Parathyroid adenoma (tissue), 2 donors: ENCODE measurements at regions not wholly inside any gene's neighbourhood (a gene's known extent, or its start where the extent isn't known, plus 50 kb on each side); places are given as distances from the start of the nearest gene placed in this dataset.

ENCODE experiments used
- H2AFZ ChIP-seq: fragments of 300-600 bp; sonication (generic); one replicate; pipeline ENCODE4 v1.7.0; 2017; ENCODE audit warnings: antibody characterized with exemption, mild to moderate bottlenecking
- H3K27ac ChIP-seq: fragments of 300-600 bp; sonication (generic); one replicate; pipeline ENCODE4 v1.7.0; 2017
- H3K27me3 ChIP-seq: fragments of 300-600 bp; sonication (generic); one replicate; pipeline ENCODE4 v1.7.0; 2017; ENCODE audit warnings: low read length; ENCODE audit not compliant: control insufficient read depth, insufficient read depth
- H3K36me3 ChIP-seq: fragments of 300-600 bp; sonication (generic); one replicate; pipeline ENCODE4 v1.7.0; 2017; ENCODE audit warnings: low read length; ENCODE audit not compliant: control insufficient read depth, insufficient read depth
- H3K4me1 ChIP-seq: fragments of 300-600 bp; sonication (generic); one replicate; pipeline ENCODE4 v1.7.0; 2017; ENCODE audit warnings: control low read depth
- H3K4me2 ChIP-seq: fragments of 300-600 bp; sonication (generic); one replicate; pipeline ENCODE4 v1.7.0; 2017; ENCODE audit warnings: low read length
- H3K4me3 ChIP-seq: fragments of 300-600 bp; sonication (generic); one replicate; pipeline ENCODE4 v1.7.0; 2017; ENCODE audit warnings: low read depth, low read length
- H3K79me2 ChIP-seq: fragments of 300-600 bp; sonication (generic); one replicate; pipeline ENCODE4 v1.7.0; 2017; ENCODE audit warnings: control low read depth
- H3K9ac ChIP-seq: fragments of 300-600 bp; sonication (generic); one replicate; pipeline ENCODE4 v1.7.0; 2017; ENCODE audit warnings: mild to moderate bottlenecking
- H3K9me3 ChIP-seq: fragments of 300-600 bp; sonication (generic); one replicate; pipeline ENCODE4 v1.7.0; 2017; ENCODE audit warnings: low read length; ENCODE audit not compliant: control insufficient read depth
- TF ChIP-seq, protein P1 (sequence below): fragments of 300-600 bp; sonication (generic); IDR thresholded peaks from one replicate; pipeline ENCODE4 v1.7.0; 2017; ENCODE audit warnings: antibody characterized with exemption, mild to moderate bottlenecking
- donor health status: primary hyperparathyroidism.

DNA sequence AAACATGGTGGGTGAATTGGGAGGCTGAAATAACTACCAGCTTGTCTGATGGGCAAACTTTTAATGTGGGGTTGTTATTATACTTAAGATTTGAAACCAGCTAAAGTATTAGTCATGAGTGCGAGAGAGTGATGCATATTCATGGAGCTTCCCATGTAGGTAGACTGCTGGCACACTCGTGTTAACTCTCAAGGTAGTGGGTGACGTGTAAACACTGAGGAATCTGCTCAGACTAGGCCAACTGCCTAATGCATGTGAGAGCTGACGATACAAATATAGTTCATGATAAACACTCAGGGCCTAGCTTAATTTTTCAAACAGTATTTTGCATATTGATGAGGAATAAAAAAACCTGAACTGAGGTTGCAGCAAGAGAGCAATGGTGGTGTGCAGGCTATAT lies 1165.7 kb upstream of the PIK3C3 start:
- TF ChIP-seq, protein P1, sequence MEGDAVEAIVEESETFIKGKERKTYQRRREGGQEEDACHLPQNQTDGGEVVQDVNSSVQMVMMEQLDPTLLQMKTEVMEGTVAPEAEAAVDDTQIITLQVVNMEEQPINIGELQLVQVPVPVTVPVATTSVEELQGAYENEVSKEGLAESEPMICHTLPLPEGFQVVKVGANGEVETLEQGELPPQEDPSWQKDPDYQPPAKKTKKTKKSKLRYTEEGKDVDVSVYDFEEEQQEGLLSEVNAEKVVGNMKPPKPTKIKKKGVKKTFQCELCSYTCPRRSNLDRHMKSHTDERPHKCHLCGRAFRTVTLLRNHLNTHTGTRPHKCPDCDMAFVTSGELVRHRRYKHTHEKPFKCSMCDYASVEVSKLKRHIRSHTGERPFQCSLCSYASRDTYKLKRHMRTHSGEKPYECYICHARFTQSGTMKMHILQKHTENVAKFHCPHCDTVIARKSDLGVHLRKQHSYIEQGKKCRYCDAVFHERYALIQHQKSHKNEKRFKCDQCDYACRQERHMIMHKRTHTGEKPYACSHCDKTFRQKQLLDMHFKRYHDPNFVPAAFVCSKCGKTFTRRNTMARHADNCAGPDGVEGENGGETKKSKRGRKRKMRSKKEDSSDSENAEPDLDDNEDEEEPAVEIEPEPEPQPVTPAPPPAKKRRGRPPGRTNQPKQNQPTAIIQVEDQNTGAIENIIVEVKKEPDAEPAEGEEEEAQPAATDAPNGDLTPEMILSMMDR, result no peak
- no peaks in the 10 kb centered on the region for H3K4me1 ChIP-seq
- H3K4me2 ChIP-seq, result no peak overlapping the region
- H2AFZ ChIP-seq, result no peak overlapping the region
- H3K27ac ChIP-seq, result no peak overlapping the region
- no peaks in the 10 kb centered on the region for H3K79me2 ChIP-seq
- H3K4me3 ChIP-seq, result no peak overlapping the region
- H3K9ac ChIP-seq, result no peak overlapping the region
- H3K9me3 ChIP-seq, result no peaks in the 10 kb centered on the region
- no peaks in the 10 kb centered on the region for H3K36me3 ChIP-seq
- no peaks in the 10 kb centered on the region for H3K27me3 ChIP-seq

DNA sequence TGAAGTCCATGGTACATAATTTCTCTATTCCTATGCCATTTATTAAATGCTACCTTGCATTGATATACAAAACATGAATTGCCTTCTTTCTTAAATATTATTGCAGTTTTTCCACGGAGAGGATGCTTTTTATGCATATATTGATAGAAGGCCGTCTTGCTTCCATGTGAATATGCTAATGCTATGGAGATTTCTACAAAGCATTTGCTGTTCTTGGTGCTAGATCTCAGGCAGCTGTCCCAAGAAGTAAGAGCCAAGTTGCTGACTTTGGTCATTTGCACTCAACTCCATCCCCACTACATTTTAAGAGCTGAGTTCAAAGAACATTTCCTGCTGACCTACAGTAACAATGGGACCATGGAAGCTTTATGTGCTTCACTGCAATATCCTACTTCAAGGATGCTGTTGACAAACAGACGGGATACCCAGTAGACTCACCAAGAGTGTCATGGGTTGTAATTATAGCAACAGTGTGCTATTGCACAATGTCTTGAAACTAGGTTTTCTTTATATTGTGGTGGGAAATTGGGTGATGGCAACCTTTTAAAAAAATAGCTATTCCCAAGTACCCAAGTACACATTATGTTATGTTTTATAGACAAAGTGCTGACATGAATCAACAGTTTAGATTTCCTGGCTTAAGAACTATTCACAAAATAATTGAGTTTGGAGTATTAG lies 1172.4 kb upstream of the PIK3C3 start:
- Histone ChIP-seq H3K4me1 (no peaks in the 10 kb centered on the region), H3K27ac (no peak overlapping the region), H3K4me3 (no peak overlapping the region), H3K4me2 (no peak overlapping the region), H3K36me3 (no peaks in the 10 kb centered on the region), H3K9ac (no peak overlapping the region), H3K79me2 (no peaks in the 10 kb centered on the region), H3K9me3 (no peaks in the 10 kb centered on the region), H2AFZ (no peak overlapping the region), H3K27me3 (no peaks in the 10 kb centered on the region)
- TF ChIP-seq, protein P1, result no peak

DNA sequence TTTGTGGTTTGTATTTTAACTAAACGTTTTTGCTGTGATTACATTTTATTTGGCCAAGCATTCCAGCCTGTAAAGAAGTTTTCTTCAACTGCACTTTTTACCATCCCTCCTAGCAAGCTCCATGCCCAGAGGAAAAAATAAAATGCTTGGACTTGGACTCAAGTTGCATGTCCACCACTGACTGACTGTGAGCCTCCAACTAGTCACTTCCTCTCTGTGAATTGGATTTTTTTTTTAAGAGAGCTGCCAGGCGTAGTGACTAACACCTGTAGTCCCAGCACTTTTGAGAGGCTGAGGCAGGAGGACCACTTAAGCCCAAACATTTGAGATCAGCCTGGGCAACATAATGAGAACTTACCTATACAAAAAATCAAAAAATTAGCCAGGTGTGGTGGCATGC lies 1185.2 kb upstream of the PIK3C3 start:
- Histone ChIP-seq H3K79me2 (no peaks in the 10 kb centered on the region), H3K27ac (no peak overlapping the region), H2AFZ (no peak overlapping the region), H3K27me3 (no peaks in the 10 kb centered on the region), H3K4me2 (no peak overlapping the region), H3K4me3 (no peak overlapping the region), H3K9me3 (no peaks in the 10 kb centered on the region), H3K4me1 (no peaks in the 10 kb centered on the region), H3K36me3 (no peaks in the 10 kb centered on the region), H3K9ac (no peak overlapping the region)
- TF ChIP-seq, protein P1, result no peak

DNA sequence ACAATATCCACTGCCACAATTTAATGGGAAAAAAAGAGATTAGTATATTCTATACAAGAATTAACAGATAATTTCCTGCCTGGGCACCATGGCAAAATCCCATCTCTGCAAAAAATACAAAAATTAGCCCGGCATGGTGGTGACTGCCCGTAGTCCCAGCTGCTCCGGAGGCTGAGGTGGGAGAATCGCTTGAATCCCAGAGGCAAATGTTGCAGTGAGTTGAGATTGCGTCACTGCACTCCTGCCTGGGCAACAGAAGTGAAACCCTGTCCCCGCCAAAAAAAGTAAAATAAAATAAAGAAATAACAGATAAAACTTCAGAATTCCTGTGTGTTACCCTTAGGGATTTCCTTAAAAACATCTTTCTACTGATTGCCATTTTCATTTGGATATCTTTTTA lies 1194.8 kb upstream of the PIK3C3 start:
- Histone ChIP-seq H3K4me1 (no peaks in the 10 kb centered on the region), H3K9ac (no peak overlapping the region), H3K36me3 (no peaks in the 10 kb centered on the region), H3K4me3 (no peak overlapping the region), H3K9me3 (no peaks in the 10 kb centered on the region), H2AFZ (no peak overlapping the region), H3K4me2 (no peak overlapping the region), H3K27ac (no peak overlapping the region), H3K79me2 (no peaks in the 10 kb centered on the region), H3K27me3 (no peaks in the 10 kb centered on the region)
- TF ChIP-seq, protein P1, result no peak

DNA sequence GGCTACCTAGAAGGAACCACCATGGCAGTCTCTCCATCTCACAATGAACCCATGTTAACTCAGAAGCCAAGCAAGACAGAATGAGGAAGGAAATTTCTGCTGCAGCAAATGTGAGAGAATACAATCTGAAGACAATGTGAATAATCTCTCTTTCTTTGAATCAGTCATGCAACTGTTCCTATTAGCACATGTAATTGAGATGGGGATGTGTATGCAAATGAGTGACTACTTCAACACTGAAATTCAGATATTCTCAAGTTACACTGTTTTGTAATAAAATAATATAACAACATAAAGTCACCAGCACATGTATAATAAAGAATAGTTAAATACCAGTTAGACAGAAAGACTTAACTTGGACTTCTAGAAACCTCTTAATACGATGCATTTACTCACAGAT lies 1200.6 kb upstream of the PIK3C3 start:
- Histone ChIP-seq H3K9ac (no peak overlapping the region), H3K27me3 (no peaks in the 10 kb centered on the region), H3K4me3 (no peak overlapping the region), H3K4me2 (no peak overlapping the region), H3K9me3 (no peaks in the 10 kb centered on the region), H3K4me1 (no peaks in the 10 kb centered on the region), H3K36me3 (no peaks in the 10 kb centered on the region), H2AFZ (no peak overlapping the region), H3K79me2 (no peaks in the 10 kb centered on the region), H3K27ac (no peak overlapping the region)
- TF ChIP-seq, protein P1, result no peak
